DMS53 treated with DMSO at 0.1 percent for 48 hours (cell line): ENCODE measurements at regions not wholly inside any gene's neighbourhood (a gene's known extent, or its start where the extent isn't known, plus 50 kb on each side); places are given as distances from the start of the nearest gene placed in this dataset.
"Not testable (repeated sequence)": the region's sequence is repeated elsewhere in the genome, so short reads cannot be mapped to it uniquely, and the experiment has no call there.

Experiments used
- DNase-seq: peaks from one replicate; lab custom pipeline; 2025; ENCODE audit not compliant: unreplicated experiment; lab: John Stamatoyannopoulos, UW

GRCh38 chr2:234199996-234200395, 149.5 kb downstream of the SPP2 start:
- no peak for DNase-seq

DNA sequence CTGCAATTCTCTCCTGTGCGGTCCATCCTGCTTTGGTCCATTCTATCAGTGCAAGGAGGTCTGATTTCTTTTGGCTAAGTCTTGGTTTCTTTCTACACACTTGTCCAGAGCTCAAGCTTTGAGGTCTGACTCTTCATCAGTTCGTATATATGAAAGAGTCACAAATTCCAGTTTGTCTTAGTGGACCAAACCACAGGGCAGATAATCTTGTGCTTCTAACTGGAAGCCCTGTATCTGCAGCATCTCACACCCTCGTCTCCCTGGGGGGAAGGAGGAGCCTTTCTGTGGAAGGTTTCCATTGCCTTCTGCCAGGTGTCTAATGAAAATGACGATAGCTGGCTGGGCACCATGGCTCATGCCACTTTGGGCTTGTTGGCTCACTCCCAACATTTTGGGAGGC, 148.5 kb downstream of the SPP2 start:
- no peak for DNase-seq

DNA sequence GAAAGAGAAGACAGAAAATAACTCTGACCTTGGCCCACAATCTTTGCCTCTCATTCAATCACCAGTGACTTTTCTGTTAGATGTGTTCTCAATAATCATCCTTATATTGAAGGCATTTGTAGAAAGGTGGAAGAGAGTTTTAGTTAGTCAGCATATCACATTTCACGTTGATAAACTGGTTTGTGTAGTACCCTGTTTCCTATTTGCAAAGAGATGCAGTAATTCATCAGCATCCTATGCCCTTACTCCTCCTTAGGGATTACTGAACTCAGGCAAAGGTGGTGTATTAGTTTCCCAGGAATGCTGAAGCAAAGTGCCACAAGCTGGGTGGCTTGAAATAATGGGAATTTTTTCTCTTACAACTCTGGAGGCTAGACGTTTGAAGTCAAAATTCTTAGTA, 145.0 kb downstream of the SPP2 start:
- DNase-seq, result peak; percentile 17

- DNase-seq, result no peak
Measured at GRCh38 chr2:234193977-234194563, 143.6 kb downstream of the SPP2 start.

DNA sequence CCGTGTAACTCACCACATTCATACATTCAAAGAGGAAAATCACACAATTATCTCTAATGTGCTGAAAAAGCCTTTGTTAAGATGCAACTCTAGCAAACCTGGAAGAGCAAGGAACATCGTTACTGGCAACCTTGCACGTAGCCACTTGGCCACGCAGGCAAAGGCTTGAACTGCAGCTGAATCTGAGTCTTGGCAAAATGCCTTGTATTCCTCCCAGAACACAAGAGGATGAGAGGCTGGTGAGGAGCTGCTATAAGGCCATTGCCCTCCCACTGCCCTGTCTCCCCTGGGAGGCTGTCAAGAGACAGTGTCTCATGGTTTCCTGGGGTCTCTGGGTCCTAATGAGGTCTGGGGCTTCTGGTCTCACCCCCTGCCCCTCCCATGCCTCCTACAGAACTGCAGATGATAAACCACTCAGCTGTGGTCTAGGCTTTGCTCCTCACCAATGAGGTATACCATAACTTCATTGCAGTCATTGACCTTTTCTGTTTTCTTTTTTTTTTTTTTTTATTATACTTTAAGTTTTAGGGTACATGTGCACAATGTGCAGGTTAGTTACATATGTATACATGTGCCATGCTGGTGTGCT, 141.4 kb downstream of the SPP2 start:
- DNase-seq, result peak; percentile 17

- no peak for DNase-seq
Measured at GRCh38 chr2:234189786-234190300, 139.3 kb downstream of the SPP2 start.

DNA sequence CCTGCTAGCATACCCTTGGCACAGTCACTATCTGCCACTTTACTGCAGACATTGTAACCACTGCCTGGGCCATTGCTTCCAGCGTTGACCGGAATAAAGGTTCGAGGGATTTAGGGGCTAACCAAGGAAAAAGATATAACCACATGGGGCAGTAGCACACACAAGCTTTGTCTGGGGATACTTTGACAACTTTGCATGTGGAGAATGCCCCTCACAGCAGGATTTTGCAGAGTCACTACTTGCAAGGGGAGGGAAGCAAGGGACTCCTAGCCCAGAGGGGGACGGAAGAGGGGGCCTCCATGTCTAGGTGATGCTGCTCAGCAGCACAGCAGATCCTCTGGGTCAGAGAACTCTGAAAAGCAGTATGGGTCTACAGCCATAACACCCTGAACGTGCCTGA, 138.7 kb downstream of the SPP2 start:
- no peak for DNase-seq

DNA sequence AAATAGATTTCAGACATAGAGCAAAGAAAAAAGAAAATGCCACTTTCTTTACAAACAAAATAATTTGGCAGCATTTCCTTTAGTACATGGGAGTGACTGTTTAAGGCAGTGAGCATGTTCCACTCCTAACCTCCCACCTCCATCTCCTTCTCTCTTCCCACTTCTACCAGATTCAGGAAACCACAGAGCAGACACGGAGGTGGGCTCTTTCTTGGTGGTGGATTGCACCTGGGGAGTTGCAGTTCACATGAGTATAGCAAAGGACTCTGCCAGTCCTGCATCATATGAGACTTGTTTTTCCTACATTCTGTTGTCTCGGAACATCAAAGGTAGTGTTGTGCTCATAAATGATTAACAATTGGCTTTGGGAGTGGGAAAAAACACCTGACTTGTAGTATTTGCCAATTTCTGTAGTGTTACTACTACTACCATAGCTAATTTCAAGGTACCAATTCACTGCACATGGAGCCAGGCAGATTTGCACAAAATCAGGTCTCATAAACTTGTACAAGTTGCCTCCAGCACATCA, 137.2 kb downstream of the SPP2 start:
- DNase-seq, result no peak

DNA sequence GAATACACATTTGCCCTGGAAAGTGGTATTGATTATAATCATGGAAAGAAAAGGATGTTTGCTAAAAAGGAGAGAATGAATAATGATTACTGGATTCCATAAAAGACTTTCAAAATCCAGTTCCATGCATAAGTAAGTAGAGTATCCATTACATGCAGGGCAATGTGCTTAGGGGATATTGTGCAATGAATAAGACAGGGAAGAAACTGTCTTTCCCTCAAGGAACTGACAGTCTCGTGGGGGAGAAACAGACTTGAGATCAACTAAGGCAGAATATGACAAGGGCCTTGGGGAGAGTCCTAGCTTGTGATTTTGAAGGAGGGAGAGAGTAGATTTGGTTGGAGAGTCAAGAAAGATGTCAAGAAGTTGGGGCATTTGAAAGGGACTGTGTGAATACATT, 130.6 kb downstream of the SPP2 start:
- no peak for DNase-seq

DNA sequence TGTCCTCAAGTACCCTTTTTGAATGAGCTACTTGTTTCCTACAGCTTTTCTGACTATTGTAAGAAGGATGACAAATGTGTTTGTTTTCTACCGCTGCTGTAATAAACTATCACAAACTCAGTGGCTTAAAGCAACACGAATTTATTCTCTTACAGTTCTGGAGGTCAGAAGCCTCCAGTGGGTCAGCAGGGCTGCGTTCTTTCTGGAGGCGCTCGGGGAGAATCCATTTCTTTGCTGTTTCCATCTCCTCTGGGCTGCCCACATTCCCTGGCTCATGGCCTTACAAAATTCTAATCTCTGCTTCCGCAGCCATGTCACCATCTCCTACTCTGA, 128.5 kb downstream of the SPP2 start:
- DNase-seq, result no peak

- DNase-seq, result no peak
Measured at GRCh38 chr2:234178330-234179030, 128.0 kb downstream of the SPP2 start.

DNA sequence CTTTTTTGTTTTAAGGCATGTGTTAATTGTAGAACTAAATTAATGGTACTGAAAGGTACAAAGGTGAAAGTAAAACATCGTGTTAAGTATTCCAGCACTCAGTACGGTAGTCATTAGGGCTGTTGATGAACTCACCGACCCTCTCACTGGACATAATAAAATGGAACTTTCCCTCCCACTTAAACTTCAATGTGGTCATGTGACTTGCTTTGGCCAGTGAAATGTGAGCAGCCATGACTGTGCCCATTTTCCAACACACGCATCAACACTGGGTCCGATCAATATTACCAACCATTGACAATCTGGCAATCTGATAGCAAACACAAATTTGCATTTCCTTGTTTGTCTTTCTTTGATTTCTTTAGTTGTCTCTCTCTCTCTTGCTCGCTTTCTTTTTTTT, 125.1 kb downstream of the SPP2 start:
- no peak for DNase-seq

- no peak for DNase-seq
Measured at GRCh38 chr2:234174742-234175141, 124.2 kb downstream of the SPP2 start.

DNA sequence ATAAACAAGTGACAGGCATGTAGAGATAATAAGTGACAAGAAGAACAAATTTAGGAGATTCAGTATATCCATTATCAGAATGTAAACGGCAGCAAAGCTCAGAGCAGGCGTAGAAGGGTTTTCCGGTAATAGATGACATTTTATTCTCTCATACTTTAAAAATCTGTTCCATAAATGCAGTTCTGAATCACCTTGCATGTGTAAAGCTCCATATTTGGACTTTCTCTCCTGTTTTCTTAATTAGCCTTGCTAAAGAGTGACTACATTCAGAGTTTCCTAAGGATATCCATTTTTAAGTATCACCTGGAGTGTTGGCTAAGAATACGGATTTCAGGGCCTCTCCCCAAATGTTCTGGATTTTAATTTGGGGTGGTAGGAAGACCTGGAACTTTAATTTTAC, 122.0 kb downstream of the SPP2 start:
- DNase-seq, result no peak

- DNase-seq, result no peak
Measured at GRCh38 chr2:234172066-234172465, 121.6 kb downstream of the SPP2 start.

DNA sequence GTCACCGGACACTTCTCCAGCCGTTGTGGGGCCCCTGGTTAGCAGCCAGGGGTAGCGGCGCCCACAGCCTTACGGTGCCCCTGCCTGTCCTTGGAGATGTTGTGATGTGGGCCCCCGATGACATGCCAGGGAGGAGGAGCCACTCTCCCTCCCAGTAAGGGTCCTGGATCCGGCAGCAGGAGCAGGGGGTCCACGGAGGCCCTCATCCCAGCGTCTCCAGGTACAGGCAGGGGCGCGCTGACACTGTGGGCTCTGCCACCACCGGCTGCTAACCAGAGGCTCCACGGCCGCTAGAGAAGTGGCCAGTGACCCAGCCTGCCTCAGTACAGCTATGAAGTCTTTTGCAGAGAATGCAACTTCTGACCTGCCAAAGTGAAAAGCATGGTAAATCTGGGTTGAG, 121.2 kb downstream of the SPP2 start:
- DNase-seq, result no peak

DNA sequence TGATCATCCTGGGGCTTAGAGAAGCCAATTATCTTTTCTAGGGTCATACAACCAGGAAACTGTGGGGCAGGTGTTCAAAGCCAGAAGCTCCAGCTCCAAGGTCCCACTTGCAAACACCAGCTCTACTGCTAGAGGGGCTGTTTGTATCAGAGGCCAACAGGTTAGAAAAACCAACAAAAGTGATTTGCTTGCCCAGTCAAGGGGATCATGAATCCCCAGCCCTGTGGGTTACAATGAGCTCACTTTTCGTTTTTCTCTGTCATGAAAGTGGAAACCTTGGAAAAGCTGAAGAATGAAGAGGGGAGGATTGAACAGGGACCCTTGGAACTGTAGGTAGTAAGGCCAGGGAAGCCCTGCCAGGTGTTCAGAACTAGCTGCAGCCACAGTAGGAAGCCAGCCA, 119.2 kb downstream of the SPP2 start:
- no peak for DNase-seq

DNA sequence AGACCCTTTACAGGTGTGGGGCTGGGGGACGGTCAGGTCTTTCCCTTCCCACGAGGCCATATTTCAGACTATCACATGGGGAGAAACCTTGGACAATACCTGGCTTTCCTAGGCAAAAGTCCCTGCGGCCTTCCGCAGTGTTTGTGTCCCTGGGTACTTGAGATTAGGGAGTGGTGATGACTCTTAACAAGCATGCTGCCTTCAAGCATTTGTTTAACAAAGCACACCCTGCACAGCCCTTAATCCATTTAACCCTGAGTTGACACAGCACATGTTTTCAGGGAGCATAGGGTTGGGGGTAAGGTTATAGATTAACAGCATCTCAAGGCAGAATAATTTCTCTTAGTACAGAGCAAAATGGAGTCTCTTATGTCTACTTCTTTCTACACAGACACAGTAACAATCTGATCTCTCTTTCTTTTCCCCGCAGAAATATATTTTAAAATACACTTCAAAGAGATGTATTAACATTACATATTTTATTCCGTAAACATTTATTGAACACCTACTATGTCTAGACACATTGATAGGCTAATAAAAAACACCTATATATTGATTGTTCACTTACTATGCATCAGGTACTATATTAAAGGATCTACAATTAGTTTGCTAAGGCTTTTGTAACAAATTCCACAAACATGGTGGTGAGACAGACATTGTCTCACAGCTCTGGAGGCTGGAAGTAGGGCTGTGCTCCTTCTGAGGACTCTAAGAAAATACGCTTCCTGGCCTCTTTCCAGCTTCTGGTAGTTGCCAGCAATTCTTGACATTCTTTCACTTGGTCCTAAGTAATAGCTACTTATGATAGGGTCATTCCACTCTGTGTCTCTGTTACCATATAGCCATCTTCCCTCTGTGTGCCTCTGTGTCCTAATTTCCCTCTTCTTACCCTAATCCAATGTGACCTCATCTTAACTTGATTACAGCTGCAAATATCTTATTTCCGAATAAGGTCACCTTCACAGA, 118.4 kb downstream of the SPP2 start:
- not testable (repeated sequence) for DNase-seq

- DNase-seq, result no peak
Measured at GRCh38 chr2:234166531-234166930, 116.0 kb downstream of the SPP2 start.

DNA sequence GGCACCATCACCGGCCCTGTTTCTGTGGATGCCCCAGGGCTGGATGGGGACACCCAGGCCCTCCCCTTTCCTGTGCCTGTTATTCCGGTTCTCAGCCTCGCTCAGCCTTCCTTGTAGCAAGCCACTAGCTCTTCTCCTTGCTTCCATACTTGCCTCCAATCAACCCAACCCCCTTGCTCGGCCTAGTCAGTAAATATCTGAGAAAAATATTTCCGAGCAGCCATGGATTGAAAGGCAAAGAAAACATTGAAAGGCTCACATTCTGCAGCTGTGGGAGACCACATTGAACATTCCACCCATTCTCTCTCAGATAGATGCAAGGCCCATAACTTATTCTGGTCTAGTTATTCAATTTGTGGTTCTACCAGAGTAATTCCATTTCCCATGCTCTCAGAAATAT, 114.9 kb downstream of the SPP2 start:
- no peak for DNase-seq
